PC-9 (cell line): ENCODE measurements at regions not wholly inside any gene's neighbourhood (a gene's known extent, or its start where the extent isn't known, plus 50 kb on each side); places are given as distances from the start of the nearest gene placed in this dataset.

ENCODE experiments used
- BruUV-seq: library from RNA; stranded (reverse); fragments of 400-500 nt; replicated peaks from 2 replicates; lab custom pipeline; 2021; lab: Mats Ljungman, UMichigan
- CTCF ChIA-PET: fragments of 300-600 bp; sonication (Branson Sonifier 250); formaldehyde crosslinking; loops from one replicate; lab custom pipeline; 2022; ENCODE audit warnings: antibody characterized with exemption; lab: Charles Lee
- POLR2A ChIA-PET: fragments of 300-600 bp; sonication (Branson Sonifier 250); formaldehyde crosslinking; loops from one replicate; lab custom pipeline; 2022; ENCODE audit warnings: antibody characterized with exemption; ENCODE audit not compliant: unreplicated experiment; lab: Charles Lee
- DNase-seq, 2 experiments: peaks; one replicate each; pipeline versions ENCODE4 v3.0.0 to v3.0.0-alpha.2; 2015 to 2022; ENCODE audit warnings: mixed read lengths in 1 of 2
- H2AFZ ChIP-seq: fragments of 200-600 bp; sonication (generic); 2 replicates; pipeline ENCODE4 v1.8.1; 2017; ENCODE audit warnings: antibody characterized with exemption
- H3F3A ChIP-seq: fragments of 200-600 bp; sonication (generic); 2 replicates; pipeline ENCODE4 v1.8.1; 2017; ENCODE audit warnings: antibody characterized with exemption, mild to moderate bottlenecking, low read depth; ENCODE audit not compliant: insufficient read depth
- H3K27ac ChIP-seq: fragments of 200-600 bp; sonication (generic); 2 replicates; pipeline ENCODE4 v1.6.1; 2016; ENCODE audit warnings: mixed run types
- H3K27me3 ChIP-seq: fragments of 200-600 bp; sonication (generic); 2 replicates; pipeline ENCODE4 v1.6.1; 2016; ENCODE audit warnings: low read depth, mixed run types; ENCODE audit not compliant: insufficient read depth
- H3K36me3 ChIP-seq: fragments of 200-600 bp; sonication (generic); 2 replicates; pipeline ENCODE4 v1.6.1; 2016; ENCODE audit warnings: low read depth, mixed run types
- H3K4me1 ChIP-seq: fragments of 200-600 bp; sonication (generic); replicated peaks from 2 replicates; pipeline ENCODE4 v1.6.1; 2016; ENCODE audit warnings: mixed run types; ENCODE audit not compliant: insufficient read depth
- H3K4me2 ChIP-seq: fragments of 200-600 bp; sonication (generic); 2 replicates; pipeline ENCODE4 v1.6.1; 2017; ENCODE audit warnings: mixed run types
- H3K4me3 ChIP-seq: fragments of 200-600 bp; sonication (generic); 2 replicates; pipeline ENCODE4 v1.6.1; 2016; ENCODE audit warnings: mixed run types
- H3K79me2 ChIP-seq: fragments of 200-600 bp; sonication (generic); 2 replicates; pipeline ENCODE4 v1.6.1; 2017; ENCODE audit warnings: low read depth, mixed run types
- H3K9me2 ChIP-seq: fragments of 200-600 bp; sonication (generic); 2 replicates; pipeline ENCODE4 v1.8.1; 2017; ENCODE audit warnings: mild to moderate bottlenecking; ENCODE audit not compliant: insufficient read depth
- H3K9me3 ChIP-seq: fragments of 200-600 bp; sonication (generic); 2 replicates; pipeline ENCODE4 v1.8.1; 2016; ENCODE audit warnings: low read depth; ENCODE audit not compliant: insufficient read depth
- H4K20me1 ChIP-seq: fragments of 200-600 bp; sonication (generic); 2 replicates; pipeline ENCODE4 v1.8.1; 2017; ENCODE audit not compliant: insufficient read depth
- CTCF ChIP-seq: fragments of 200-600 bp; sonication (generic); conservative IDR thresholded peaks from 2 replicates; pipeline ENCODE4 v1.6.1; 2017; ENCODE audit warnings: mixed run types, antibody characterized with exemption, mild to moderate bottlenecking, moderate library complexity
- EZH2 ChIP-seq: fragments of 200-600 bp; sonication (generic); IDR thresholded peaks from 2 replicates; pipeline ENCODE4 v1.8.0; 2017; ENCODE audit warnings: antibody characterized with exemption, low read depth
- intact Hi-C: fragments of 100-400 bp; cut with micrococcal nuclease; formaldehyde crosslinking; loops from one replicate; pipeline ENCODE4 v1.10.0; 2022; ENCODE audit not compliant: unreplicated experiment

DNA sequence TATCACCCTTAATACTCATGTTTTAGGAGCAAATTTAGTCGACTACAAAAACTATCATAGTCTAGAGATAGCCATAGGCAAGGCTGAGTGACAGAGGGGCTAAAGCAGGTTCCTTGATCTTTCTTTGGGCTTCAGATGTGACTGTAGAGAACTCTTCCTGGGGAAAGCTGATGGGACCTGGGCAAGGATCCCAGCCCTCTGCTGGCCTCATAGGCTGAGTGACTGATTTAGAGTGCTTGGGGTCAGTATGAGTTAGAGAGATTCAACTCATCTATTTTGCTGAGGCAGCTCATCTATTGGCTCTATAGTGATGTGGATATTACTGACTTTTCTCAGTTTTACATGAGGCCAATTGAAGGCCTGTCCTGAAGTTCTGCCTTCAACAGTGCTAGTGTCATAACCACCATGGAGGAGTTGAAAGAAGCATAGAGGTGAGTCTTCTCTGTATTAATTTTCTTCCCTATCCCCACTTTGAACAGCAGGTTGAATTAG, 81.6 kb downstream of the SAMD9 start:
- intact Hi-C loops = no loop called here
- POLR2A ChIA-PET = no interaction called here
- Histone ChIP-seq H3K4me3 (no peak overlapping the region), H4K20me1 (no peaks in the 10 kb centered on the region), H2AFZ (no peak overlapping the region), H3K36me3 (no peaks in the 10 kb centered on the region), H3K4me2 (no peak overlapping the region), H3F3A (no peaks in the 10 kb centered on the region), H3K9me3 (no peaks in the 10 kb centered on the region; the same call in 1 of the 2 replicates), H3K79me2 (no peaks in the 10 kb centered on the region), H3K27ac (no peak overlapping the region), H3K4me1 (no peaks in the 10 kb centered on the region), H3K27me3 (no peaks in the 10 kb centered on the region), H3K9me2 (no peaks in the 10 kb centered on the region)
- no peak for DNase-seq
- TF ChIP-seq EZH2 (no peak), CTCF (no peak)
- BruUV-seq = no TSS peak
- CTCF ChIA-PET = no interaction called here

DNA sequence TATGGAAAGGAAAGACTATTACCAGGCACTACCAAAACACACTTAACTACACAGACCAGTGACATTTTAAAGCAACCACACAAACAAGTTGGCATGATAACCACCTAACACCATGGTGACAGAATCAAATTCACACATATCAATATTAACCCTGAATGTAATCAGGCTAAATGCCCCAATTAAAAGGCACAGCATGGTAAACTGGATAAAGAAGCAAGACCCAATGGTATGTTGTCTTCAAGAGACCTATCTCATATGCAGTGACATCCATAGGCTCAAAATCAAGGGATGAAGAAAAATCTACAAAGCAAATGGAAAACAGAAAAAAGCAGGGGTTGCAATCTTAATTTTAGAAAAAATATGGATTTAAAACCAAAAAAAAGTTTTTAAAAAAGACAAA, 86.0 kb downstream of the SAMD9 start:
- ChIA-PET CTCF (interaction anchor here (0.7 kb wide), 1 partner anchor 343 kb away, joined by 15 read pairs; no protein-coding TSS in a partner anchor), POLR2A (no interaction called here)
- Histone ChIP-seq H3F3A (no peaks in the 10 kb centered on the region), H3K9me3 (no peaks in the 10 kb centered on the region; the same call in 1 of the 2 replicates), H3K4me3 (no peak overlapping the region), H3K4me2 (no peak overlapping the region), H2AFZ (no peak overlapping the region), H4K20me1 (no peaks in the 10 kb centered on the region), H3K4me1 (no peaks in the 10 kb centered on the region), H3K79me2 (no peaks in the 10 kb centered on the region), H3K9me2 (no peaks in the 10 kb centered on the region), H3K27ac (no peak overlapping the region), H3K36me3 (no peaks in the 10 kb centered on the region), H3K27me3 (no peaks in the 10 kb centered on the region)
- no peak for DNase-seq
- intact Hi-C loops = no loop called here
- TF ChIP-seq CTCF = no peak
- TF ChIP-seq EZH2 = no peak
- no TSS peak for BruUV-seq

DNA sequence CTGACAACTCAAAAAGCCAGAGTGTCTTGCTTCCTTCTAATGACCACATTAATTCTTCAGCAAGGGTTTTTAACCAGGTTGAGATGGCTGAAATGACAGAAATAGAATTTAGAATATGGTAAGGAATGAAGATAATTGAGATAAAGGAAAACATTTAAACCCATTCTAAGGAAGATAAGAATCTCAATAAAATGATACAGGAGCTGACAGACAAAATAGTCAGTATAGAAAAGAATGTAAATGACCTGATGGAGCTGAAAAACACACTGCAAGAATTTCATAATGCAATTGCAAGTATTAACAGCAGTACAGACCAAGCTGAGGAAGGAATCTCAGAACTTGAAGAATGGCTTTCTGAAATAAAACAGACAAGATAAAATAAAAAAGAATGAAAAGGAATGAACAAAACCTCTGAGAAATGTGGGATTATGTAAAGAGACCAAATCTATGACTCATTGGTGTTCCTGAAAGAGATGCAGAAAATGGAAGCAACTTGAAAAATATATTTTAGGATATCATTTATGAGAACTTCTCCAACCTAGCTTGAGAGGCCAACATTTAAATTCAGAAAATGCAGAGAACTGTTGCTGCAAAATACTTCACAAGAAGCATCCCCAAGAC, 87.1 kb downstream of the SAMD9 start:
- Histone ChIP-seq H4K20me1 (no peaks in the 10 kb centered on the region), H3K9me2 (no peaks in the 10 kb centered on the region), H3K27ac (no peak overlapping the region), H3K9me3 (no peaks in the 10 kb centered on the region; the same call in 1 of the 2 replicates), H2AFZ (no peak overlapping the region), H3F3A (no peaks in the 10 kb centered on the region), H3K36me3 (no peaks in the 10 kb centered on the region), H3K4me2 (no peak overlapping the region), H3K4me3 (no peak overlapping the region), H3K4me1 (no peaks in the 10 kb centered on the region), H3K27me3 (no peaks in the 10 kb centered on the region), H3K79me2 (no peaks in the 10 kb centered on the region)
- BruUV-seq = no TSS peak
- intact Hi-C loops = no loop called here
- no peak for DNase-seq
- TF ChIP-seq EZH2 (no peak), CTCF (no peak)
- ChIA-PET CTCF (no interaction called here), POLR2A (no interaction called here)
